ENCODE measurements at regions not wholly inside any gene's neighbourhood (a gene's known extent, or its start where the extent isn't known, plus 50 kb on each side); places are given as distances from the start of the nearest gene placed in this dataset.

DNA sequence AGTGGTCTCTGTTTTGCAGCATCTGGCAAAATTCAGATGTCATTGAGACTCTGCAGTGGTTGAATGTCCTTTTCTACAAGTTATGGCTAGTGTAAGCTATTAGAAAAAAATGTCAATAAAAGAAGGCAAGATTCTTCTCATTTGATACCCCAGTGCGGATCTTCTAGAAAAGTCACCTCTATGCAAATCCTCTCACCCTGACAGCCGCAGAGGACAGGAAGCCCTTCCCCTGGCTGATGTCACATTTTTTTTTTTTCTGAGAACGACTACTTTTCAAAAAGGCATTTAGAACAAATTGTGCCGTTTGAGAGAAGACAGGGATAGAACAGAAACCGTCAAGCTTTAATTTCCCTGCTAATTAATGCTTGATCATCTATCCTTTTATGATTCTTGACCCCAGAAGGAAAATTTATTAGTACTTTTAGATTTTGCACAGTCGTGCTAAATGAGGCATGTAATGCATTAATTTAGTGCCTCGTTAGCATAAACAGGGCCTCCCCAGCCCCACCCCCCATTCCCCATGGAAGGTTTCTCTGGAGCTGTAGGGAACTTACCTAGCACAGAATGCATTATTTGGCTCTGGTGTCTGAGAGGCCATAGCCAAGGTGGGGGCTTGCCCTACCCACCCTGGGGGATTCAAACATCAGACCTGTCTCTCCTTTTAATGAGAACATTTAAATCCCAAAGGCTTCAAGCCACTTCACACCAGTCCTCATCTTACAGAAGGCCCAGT is 183.8 kb downstream of the OPA1 start:
- Histone ChIP-seq H3K36me3 (ENCODE audit: control insufficient read depth in 1 of 2, insufficient read depth in 2 of 2, low read length in 2 of 2) (no peaks in the 10 kb centered on the region), H4K12ac (ENCODE audit: low read depth, low read length) (no peak overlapping the region), H2BK5ac (ENCODE audit: low read depth, low read length, poor library complexity) (no peak overlapping the region), H2BK12ac (ENCODE audit: low read length) (no peak overlapping the region), H3K4me1 (ENCODE audit: control insufficient read depth in 1 of 2, insufficient read depth in 2 of 2, low read length in 2 of 2) (peaks cover 21 to 23% of the 10 kb centered on the region in 2 experiments), H2AK5ac (ENCODE audit: low read length) (no peak overlapping the region), H3K4me2 (ENCODE audit: low read length) (no peak overlapping the region), H3K4me3 (ENCODE audit: low read depth, low read length) (no peak overlapping the region), H3K27ac (ENCODE audit: low read depth, low read length) (no peak overlapping the region), H3K79me2 (ENCODE audit: control insufficient read depth, insufficient read depth, low read length, poor library complexity) (no peaks in the 10 kb centered on the region), H3K4ac (ENCODE audit: low read depth, low read length) (no peak overlapping the region), H3K79me1 (ENCODE audit: low read length) (peaks cover 4% of the 10 kb centered on the region), H3K9me3 (ENCODE audit: insufficient read depth, low read depth, low read length) (peaks cover 2% of the 10 kb centered on the region), H3K18ac (ENCODE audit: low read length) (no peak overlapping the region), H3K14ac (ENCODE audit: low read length) (no peak overlapping the region), H4K91ac (ENCODE audit: low read depth, low read length) (no peak overlapping the region), H2AFZ (ENCODE audit: insufficient read depth, low read length, poor library complexity) (no peak overlapping the region), H3K9ac (ENCODE audit: low read length) (no peak overlapping the region), H3K27me3 (ENCODE audit: insufficient read depth, low read length) (no peaks in the 10 kb centered on the region), H2BK120ac (ENCODE audit: insufficient read depth, low read length, poor library complexity) (no peak overlapping the region), H3K23ac (ENCODE audit: low read length) (no peak overlapping the region), H4K8ac (ENCODE audit: low read depth, low read length) (no peak overlapping the region)
- no peak for DNase-seq
- WGBS (ENCODE audit: extremely low coverage, insufficient coverage, insufficient read length), result no CpG with 5 or more reads among the region's 7 CpGs

DNA sequence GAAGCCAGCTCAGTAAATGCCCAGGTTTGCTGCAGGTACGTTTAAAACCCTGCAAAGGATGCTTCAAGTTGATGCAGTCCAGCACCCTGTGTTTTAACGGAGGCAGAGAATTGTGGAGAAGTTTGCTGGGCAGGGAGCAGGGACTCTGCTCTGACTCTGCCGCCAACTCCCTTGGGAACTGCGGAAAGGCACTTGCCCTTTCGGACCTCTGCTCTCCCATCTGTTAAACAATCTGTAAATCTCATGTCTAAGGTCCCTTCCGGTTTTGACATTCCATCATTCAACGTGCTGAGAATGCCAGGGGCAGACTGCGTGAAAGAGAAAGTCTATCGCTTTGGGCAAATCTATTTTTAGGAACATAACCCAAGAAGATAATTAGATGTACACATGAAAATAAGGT is 184.5 kb downstream of the OPA1 start:
- Histone ChIP-seq H3K4me1 (ENCODE audit: control insufficient read depth in 1 of 2, insufficient read depth in 2 of 2, low read length in 2 of 2) (peaks cover 21 to 26% of the 10 kb centered on the region in 2 experiments), H3K9me3 (ENCODE audit: insufficient read depth, low read depth, low read length) (peaks cover 2% of the 10 kb centered on the region), H2BK5ac (ENCODE audit: low read depth, low read length, poor library complexity) (no peak overlapping the region), H4K91ac (ENCODE audit: low read depth, low read length) (no peak overlapping the region), H3K4ac (ENCODE audit: low read depth, low read length) (no peak overlapping the region), H3K14ac (ENCODE audit: low read length) (no peak overlapping the region), H4K8ac (ENCODE audit: low read depth, low read length) (no peak overlapping the region), H3K4me2 (ENCODE audit: low read length) (no peak overlapping the region), H3K23ac (ENCODE audit: low read length) (no peak overlapping the region), H3K27me3 (ENCODE audit: insufficient read depth, low read length) (no peaks in the 10 kb centered on the region), H3K9ac (ENCODE audit: low read length) (no peak overlapping the region), H3K18ac (ENCODE audit: low read length) (no peak overlapping the region), H2BK12ac (ENCODE audit: low read length) (no peak overlapping the region), H3K27ac (ENCODE audit: low read depth, low read length) (no peak overlapping the region), H3K36me3 (ENCODE audit: control insufficient read depth in 1 of 2, insufficient read depth in 2 of 2, low read length in 2 of 2) (no peaks in the 10 kb centered on the region), H3K79me2 (ENCODE audit: control insufficient read depth, insufficient read depth, low read length, poor library complexity) (no peaks in the 10 kb centered on the region), H4K12ac (ENCODE audit: low read depth, low read length) (no peak overlapping the region), H3K4me3 (ENCODE audit: low read depth, low read length) (no peak overlapping the region), H2AK5ac (ENCODE audit: low read length) (no peak overlapping the region), H2AFZ (ENCODE audit: insufficient read depth, low read length, poor library complexity) (no peak overlapping the region), H3K79me1 (ENCODE audit: low read length) (peaks cover 4% of the 10 kb centered on the region), H2BK120ac (ENCODE audit: insufficient read depth, low read length, poor library complexity) (no peak overlapping the region)
- no CpG with 5 or more reads among the region's 9 CpGs for WGBS (ENCODE audit: extremely low coverage, insufficient coverage, insufficient read length)
- peak in 1 of 2 donors; percentile 46 for DNase-seq

- H2BK5ac ChIP-seq (ENCODE audit: low read depth, low read length, poor library complexity), result no peak overlapping the region
- peak; percentile 53 to 74 for DNase-seq
- H2AK5ac ChIP-seq (ENCODE audit: low read length), result peak overlapping the region; percentile 18
- H4K91ac ChIP-seq (ENCODE audit: low read depth, low read length), result no peak overlapping the region
- H3K27ac ChIP-seq (ENCODE audit: low read depth, low read length), result no peak overlapping the region
- no peak overlapping the region for H2AFZ ChIP-seq (ENCODE audit: insufficient read depth, low read length, poor library complexity)
- H3K9ac ChIP-seq (ENCODE audit: low read length), result no peak overlapping the region
- H2BK12ac ChIP-seq (ENCODE audit: low read length), result peak overlapping the region; percentile 19
- H3K79me1 ChIP-seq (ENCODE audit: low read length), result peaks cover 12% of the 10 kb centered on the region
- H3K27me3 ChIP-seq (ENCODE audit: insufficient read depth, low read length), result no peaks in the 10 kb centered on the region
- H3K4me2 ChIP-seq (ENCODE audit: low read length), result no peak overlapping the region
- no peak overlapping the region for H2BK120ac ChIP-seq (ENCODE audit: insufficient read depth, low read length, poor library complexity)
- H3K23ac ChIP-seq (ENCODE audit: low read length), result no peak overlapping the region
- H3K14ac ChIP-seq (ENCODE audit: low read length), result no peak overlapping the region
- H3K36me3 ChIP-seq (ENCODE audit: control insufficient read depth in 1 of 2, insufficient read depth in 2 of 2, low read length in 2 of 2), result no peaks in the 10 kb centered on the region
- H4K12ac ChIP-seq (ENCODE audit: low read depth, low read length), result no peak overlapping the region
- H3K4ac ChIP-seq (ENCODE audit: low read depth, low read length), result no peak overlapping the region
- no CpG with 5 or more reads among the region's 10 CpGs for WGBS (ENCODE audit: extremely low coverage, insufficient coverage, insufficient read length)
- no peaks in the 10 kb centered on the region for H3K79me2 ChIP-seq (ENCODE audit: control insufficient read depth, insufficient read depth, low read length, poor library complexity)
- H3K4me3 ChIP-seq (ENCODE audit: low read depth, low read length), result peak overlapping the region; percentile 5
- H3K18ac ChIP-seq (ENCODE audit: low read length), result no peak overlapping the region
- peaks cover 2% of the 10 kb centered on the region for H3K9me3 ChIP-seq (ENCODE audit: insufficient read depth, low read depth, low read length)
- peaks cover 29 to 34% of the 10 kb centered on the region in 2 experiments for H3K4me1 ChIP-seq (ENCODE audit: control insufficient read depth in 1 of 2, insufficient read depth in 2 of 2, low read length in 2 of 2)
- no peak overlapping the region for H4K8ac ChIP-seq (ENCODE audit: low read depth, low read length)
Observed at GRCh38 chr3:193778676-193779075, 185.7 kb downstream of the OPA1 start.

DNA sequence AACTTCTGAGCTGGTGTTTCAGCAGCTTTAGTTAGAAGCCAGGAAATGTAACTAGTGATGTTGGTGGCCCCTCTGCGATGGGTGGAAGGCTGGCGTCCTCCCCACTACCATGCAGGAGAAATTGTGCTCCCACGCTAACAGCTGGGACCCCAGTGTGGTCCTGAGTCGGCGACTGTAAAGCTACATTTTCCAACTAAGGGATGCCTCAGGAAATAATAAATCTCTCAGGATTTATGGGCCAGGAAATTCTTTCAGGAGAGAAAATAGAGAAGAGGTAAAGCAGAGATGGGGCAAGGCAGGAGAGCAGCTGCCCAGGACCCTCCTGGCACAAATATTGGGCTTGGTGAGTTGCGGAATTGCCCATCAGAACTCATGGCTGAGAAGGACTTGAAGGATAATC is 186.9 kb downstream of the OPA1 start:
- Histone ChIP-seq H3K4me2 (ENCODE audit: low read length) (no peak overlapping the region), H3K4me1 (ENCODE audit: control insufficient read depth in 1 of 2, insufficient read depth in 2 of 2, low read length in 2 of 2) (peaks cover 33 to 38% of the 10 kb centered on the region in 2 experiments), H4K8ac (ENCODE audit: low read depth, low read length) (no peak overlapping the region), H2BK12ac (ENCODE audit: low read length) (peak overlapping the region; percentile 50), H3K4me3 (ENCODE audit: low read depth, low read length) (no peak overlapping the region), H2AK5ac (ENCODE audit: low read length) (no peak overlapping the region), H3K18ac (ENCODE audit: low read length) (no peak overlapping the region), H2AFZ (ENCODE audit: insufficient read depth, low read length, poor library complexity) (no peak overlapping the region), H3K9me3 (ENCODE audit: insufficient read depth, low read depth, low read length) (peaks cover under 1% of the 10 kb centered on the region), H3K23ac (ENCODE audit: low read length) (no peak overlapping the region), H2BK120ac (ENCODE audit: insufficient read depth, low read length, poor library complexity) (no peak overlapping the region), H4K12ac (ENCODE audit: low read depth, low read length) (no peak overlapping the region), H3K14ac (ENCODE audit: low read length) (no peak overlapping the region), H3K79me1 (ENCODE audit: low read length) (peaks cover 15% of the 10 kb centered on the region), H2BK5ac (ENCODE audit: low read depth, low read length, poor library complexity) (no peak overlapping the region), H3K4ac (ENCODE audit: low read depth, low read length) (no peak overlapping the region), H3K27ac (ENCODE audit: low read depth, low read length) (no peak overlapping the region), H4K91ac (ENCODE audit: low read depth, low read length) (peak overlapping the region; percentile 27), H3K36me3 (ENCODE audit: control insufficient read depth in 1 of 2, insufficient read depth in 2 of 2, low read length in 2 of 2) (no peaks in the 10 kb centered on the region), H3K9ac (ENCODE audit: low read length) (no peak overlapping the region), H3K79me2 (ENCODE audit: control insufficient read depth, insufficient read depth, low read length, poor library complexity) (no peaks in the 10 kb centered on the region), H3K27me3 (ENCODE audit: insufficient read depth, low read length) (no peaks in the 10 kb centered on the region)
- WGBS (ENCODE audit: extremely low coverage, insufficient coverage, insufficient read length), result no CpG with 5 or more reads among the region's 6 CpGs
- DNase-seq, result no peak
